ENCODE measurements at regions not wholly inside any gene's neighbourhood (a gene's known extent, or its start where the extent isn't known, plus 50 kb on each side); places are given as distances from the start of the nearest gene placed in this dataset.
"Not testable (repeated sequence)": the region's sequence is repeated elsewhere in the genome, so short reads cannot be mapped to it uniquely, and the experiment has no call there.

GRCh38 chr11:33533386-33534052, 167.1 kb downstream of the C11orf91 start:
- Histone ChIP-seq H3K27me3 (no peaks in the 10 kb centered on the region), H3K27ac (no peak overlapping the region), H3K4me3 (no peak overlapping the region), H3K4me1 (0 out of 2 replicates have a peak, but pooled peaks cover 2% of the 10 kb centered on the region), H3K36me3 (no peaks in the 10 kb centered on the region), H3K9me3 (replicated peaks) (no peaks in the 10 kb centered on the region)
- no peak for DNase-seq

GRCh38 chr11:33532720-33533385, 167.8 kb downstream of the C11orf91 start:
- no peaks in the 10 kb centered on the region for H3K27me3 ChIP-seq
- H3K4me1 ChIP-seq: 0 out of 2 replicates have a peak, but pooled peaks cover 2% of the 10 kb centered on the region
- no peak overlapping the region for H3K27ac ChIP-seq
- no peaks in the 10 kb centered on the region for H3K9me3 ChIP-seq (replicated peaks)
- no peaks in the 10 kb centered on the region for H3K36me3 ChIP-seq
- no peak overlapping the region for H3K4me3 ChIP-seq
- DNase-seq: no peak

GRCh38 chr11:33532257-33532656, 168.4 kb downstream of the C11orf91 start:
- no peak overlapping the region for H3K4me3 ChIP-seq

GRCh38 chr11:33531743-33532181, 168.9 kb downstream of the C11orf91 start:
- 0 out of 2 replicates have a peak, but pooled peaks cover 2% of the 10 kb centered on the region for H3K4me1 ChIP-seq
- H3K27me3 ChIP-seq: no peaks in the 10 kb centered on the region
- H3K36me3 ChIP-seq: no peaks in the 10 kb centered on the region
- DNase-seq: no peak
- H3K9me3 ChIP-seq (replicated peaks): no peaks in the 10 kb centered on the region
- H3K27ac ChIP-seq: no peak overlapping the region
- no peak overlapping the region for H3K4me3 ChIP-seq

More at GRCh38 chr11:33532257-33532656, 168.4 kb downstream of the C11orf91 start:
- Histone ChIP-seq H3K27ac (no peak overlapping the region), H3K9me3 (replicated peaks) (no peaks in the 10 kb centered on the region), H3K27me3 (no peaks in the 10 kb centered on the region), H3K4me1 (0 out of 2 replicates have a peak, but pooled peaks cover 2% of the 10 kb centered on the region), H3K36me3 (no peaks in the 10 kb centered on the region)
- DNase-seq: no peak

- Histone ChIP-seq H3K36me3 (no peaks in the 10 kb centered on the region), H3K4me1 (0 out of 2 replicates have a peak, but pooled peaks cover 2% of the 10 kb centered on the region), H3K27ac (no peak overlapping the region), H3K9me3 (replicated peaks) (no peaks in the 10 kb centered on the region), H3K27me3 (no peaks in the 10 kb centered on the region), H3K4me3 (no peak overlapping the region)
- no peak for DNase-seq
These were observed 169.8 kb downstream of the C11orf91 start for GRCh38 chr11:33530815-33531214.

- Histone ChIP-seq H3K27ac (no peak overlapping the region), H3K27me3 (no peaks in the 10 kb centered on the region), H3K4me3 (no peak overlapping the region), H3K36me3 (no peaks in the 10 kb centered on the region), H3K4me1 (0 out of 2 replicates have a peak, but pooled peaks cover 2% of the 10 kb centered on the region), H3K9me3 (replicated peaks) (no peaks in the 10 kb centered on the region)
- DNase-seq: no peak
These were observed 171.2 kb downstream of the C11orf91 start for GRCh38 chr11:33529461-33529860.

- not testable (repeated sequence) for H3K4me3 ChIP-seq; DNase-seq; H3K27ac ChIP-seq; H3K4me1 ChIP-seq; H3K36me3 ChIP-seq; H3K9me3 ChIP-seq (replicated peaks); H3K27me3 ChIP-seq
These were observed 172.9 kb downstream of the C11orf91 start for GRCh38 chr11:33527738-33528137.

- 0 out of 2 replicates have a peak, but pooled peaks cover 2% of the 10 kb centered on the region for H3K4me1 ChIP-seq
- no peaks in the 10 kb centered on the region for H3K9me3 ChIP-seq (replicated peaks)
- H3K4me3 ChIP-seq: no peak overlapping the region
- no peaks in the 10 kb centered on the region for H3K36me3 ChIP-seq
- no peak for DNase-seq
- no peaks in the 10 kb centered on the region for H3K27me3 ChIP-seq
- no peak overlapping the region for H3K27ac ChIP-seq
These were observed 174.8 kb downstream of the C11orf91 start for GRCh38 chr11:33525789-33526188.

- no peak overlapping the region for H3K27ac ChIP-seq
- DNase-seq: no peak
- no peaks in the 10 kb centered on the region for H3K27me3 ChIP-seq
- H3K36me3 ChIP-seq: no peaks in the 10 kb centered on the region
- no peak overlapping the region for H3K4me3 ChIP-seq
- no peaks in the 10 kb centered on the region for H3K4me1 ChIP-seq
- H3K9me3 ChIP-seq (replicated peaks): no peaks in the 10 kb centered on the region
These were observed 179.2 kb downstream of the C11orf91 start for GRCh38 chr11:33521384-33521783.

GRCh38 chr11:33520112-33520511, 180.5 kb downstream of the C11orf91 start:
- no peak for DNase-seq
- no peaks in the 10 kb centered on the region for H3K27me3 ChIP-seq
- no peak overlapping the region for H3K27ac ChIP-seq

GRCh38 chr11:33515347-33515746, 185.3 kb downstream of the C11orf91 start:
- Histone ChIP-seq H3K27me3 (no peaks in the 10 kb centered on the region), H3K4me1 (no peaks in the 10 kb centered on the region), H3K27ac (no peak overlapping the region), H3K4me3 (no peak overlapping the region), H3K9me3 (replicated peaks) (no peaks in the 10 kb centered on the region), H3K36me3 (no peaks in the 10 kb centered on the region)
- no peak for DNase-seq

More at GRCh38 chr11:33520112-33520511, 180.5 kb downstream of the C11orf91 start:
- H3K36me3 ChIP-seq: no peaks in the 10 kb centered on the region
- H3K9me3 ChIP-seq (replicated peaks): no peaks in the 10 kb centered on the region
- no peaks in the 10 kb centered on the region for H3K4me1 ChIP-seq
- H3K4me3 ChIP-seq: no peak overlapping the region

GRCh38 chr11:33514079-33514925, 186.3 kb downstream of the C11orf91 start:
- no peaks in the 10 kb centered on the region for H3K27me3 ChIP-seq
- no peak overlapping the region for H3K27ac ChIP-seq
- no peaks in the 10 kb centered on the region for H3K4me1 ChIP-seq
- no peaks in the 10 kb centered on the region for H3K36me3 ChIP-seq
- DNase-seq: no peak
- H3K9me3 ChIP-seq (replicated peaks): no peaks in the 10 kb centered on the region
- no peak overlapping the region for H3K4me3 ChIP-seq

- Histone ChIP-seq H3K27ac (no peak overlapping the region), H3K4me3 (no peak overlapping the region), H3K27me3 (no peaks in the 10 kb centered on the region), H3K36me3 (no peaks in the 10 kb centered on the region), H3K4me1 (no peaks in the 10 kb centered on the region), H3K9me3 (replicated peaks) (no peaks in the 10 kb centered on the region)
- DNase-seq: no peak
These were observed 191.0 kb downstream of the C11orf91 start for GRCh38 chr11:33509632-33510031.

GRCh38 chr11:33507967-33508366, 192.7 kb downstream of the C11orf91 start:
- no peaks in the 10 kb centered on the region for H3K4me1 ChIP-seq
- H3K9me3 ChIP-seq (replicated peaks): no peaks in the 10 kb centered on the region
- no peak overlapping the region for H3K27ac ChIP-seq
- no peaks in the 10 kb centered on the region for H3K27me3 ChIP-seq
- DNase-seq: peak in 1 of 2 experiments; percentile 8
- no peaks in the 10 kb centered on the region for H3K36me3 ChIP-seq
- H3K4me3 ChIP-seq: no peak overlapping the region

GRCh38 chr11:33507356-33507755, 193.3 kb downstream of the C11orf91 start:
- no peak overlapping the region for H3K4me3 ChIP-seq
- no peak overlapping the region for H3K27ac ChIP-seq
- H3K9me3 ChIP-seq (replicated peaks): no peaks in the 10 kb centered on the region
- no peaks in the 10 kb centered on the region for H3K27me3 ChIP-seq
- no peaks in the 10 kb centered on the region for H3K4me1 ChIP-seq
- no peaks in the 10 kb centered on the region for H3K36me3 ChIP-seq
- DNase-seq: no peak

Data from SJCRH30 (cell line).